K562 (cell line): ENCODE measurements at regions not wholly inside any gene's neighbourhood (a gene's known extent, or its start where the extent isn't known, plus 50 kb on each side); places are given as distances from the start of the nearest gene placed in this dataset.
"Not testable (repeated sequence)": the region's sequence is repeated elsewhere in the genome, so short reads cannot be mapped to it uniquely, and the experiment has no call there.

ENCODE experiments used
- CTCF ChIP-seq, 3 experiments: IDR thresholded peaks in 2 of 3; conservative IDR thresholded peaks in 1 of 3; 2 replicates each; pipeline ENCODE4 v1.5.1; 2011 to 2012; ENCODE audit warnings: low read length in 3 of 3, mild to moderate bottlenecking in 3 of 3, control low read depth in 2 of 3, improper control_type of control experiment in 1 of 3, inconsistent platforms in 1 of 3, low read depth in 1 of 3, mixed read lengths in 1 of 3, moderate library complexity in 1 of 3; ENCODE audit not compliant: insufficient read depth in 2 of 3
- DIDO1 ChIP-seq: fragments of 450-650 bp; IDR thresholded peaks from 2 replicates; pipeline ENCODE4 v1.6.1; 2016; ENCODE audit warnings: low read depth, missing biosample characterization, missing genetic modification characterization
- GABPB2 ChIP-seq: fragments of 250-450 bp; sonication (Bioruptor Pico); conservative IDR thresholded peaks from 2 replicates; pipeline ENCODE4 v1.5.1; 2021; ENCODE audit warnings: mild to moderate bottlenecking
- GATAD2A ChIP-seq: fragments of 450-650 bp; IDR thresholded peaks from 2 replicates; pipeline ENCODE4 v1.6.1; 2017
- MAFG ChIP-seq: fragments of 450-650 bp; conservative IDR thresholded peaks from 2 replicates; pipeline ENCODE4 v1.6.1; 2016; ENCODE audit warnings: missing genetic modification characterization, missing compliant biosample characterization
- NRF1 ChIP-seq, 2 experiments: fragments of 450-650 bp; IDR thresholded peaks in 1 of 2; conservative IDR thresholded peaks in 1 of 2; 2 replicates each; pipeline ENCODE4 v1.6.1; 2014; ENCODE audit warnings: mild to moderate bottlenecking in 2 of 2
- PATZ1 ChIP-seq: fragments of 250-450 bp; sonication (Bioruptor Pico); IDR thresholded peaks from 2 replicates; pipeline ENCODE4 v1.5.0; 2020; ENCODE audit warnings: mild to moderate bottlenecking, borderline replicate concordance
- RAD21 ChIP-seq, 2 experiments: fragments of 250-450 bp in 1 of 2; fragments of 450-650 bp in 1 of 2; sonication (Bioruptor Pico) in 1 of 2; formaldehyde crosslinking in 1 of 2; IDR thresholded peaks in 1 of 2; conservative IDR thresholded peaks in 1 of 2; 2 replicates each; pipeline versions ENCODE4 v1.4.0 to v1.8.0; 2020 to 2022; ENCODE audit warnings: mild to moderate bottlenecking in 2 of 2, moderate library complexity in 1 of 2
- TAF1 ChIP-seq: IDR thresholded peaks from 2 replicates; pipeline ENCODE4 v1.6.1; 2011; ENCODE audit warnings: mild to moderate bottlenecking, low read length, moderate library complexity; ENCODE audit not compliant: insufficient read depth, control insufficient read depth, severe bottlenecking; ENCODE audit errors: extremely low read depth

- TF ChIP-seq CTCF (IDR thresholded peaks at IDR 0.05 in 2 of 3, conservative IDR thresholded peaks at IDR 0.05 in 1 of 3; ENCODE audit: insufficient read depth in 2 of 3, low read depth in 1 of 3, low read length in 3 of 3); PATZ1 (CRISPR knock-in tag); DIDO1 (tag); TAF1; RAD21 (CRISPR knock-in tag; conservative IDR thresholded peaks at IDR 0.05 in 1 of 2, IDR thresholded peaks at IDR 0.05 in 1 of 2); GABPB2 (CRISPR knock-in tag); NRF1 (conservative IDR thresholded peaks at IDR 0.05 in 1 of 2, IDR thresholded peaks at IDR 0.05 in 1 of 2); GATAD2A; MAFG (tag): not testable (repeated sequence)
These were observed 108.2 kb downstream of the MAGEE1 start for GRCh38 chrX:76535675-76536074.
